Right renal cortex interstitium (tissue), 3 donors: ENCODE measurements at regions not wholly inside any gene's neighbourhood (a gene's known extent, or its start where the extent isn't known, plus 50 kb on each side); places are given as distances from the start of the nearest gene placed in this dataset.

Experiments used
- DNase-seq, 3 donors: peaks; one replicate each; pipeline ENCODE4 v3.0.0-alpha.2; 2013; ENCODE audit warnings: low read depth in 3 of 3, low spot score in 2 of 3

DNA sequence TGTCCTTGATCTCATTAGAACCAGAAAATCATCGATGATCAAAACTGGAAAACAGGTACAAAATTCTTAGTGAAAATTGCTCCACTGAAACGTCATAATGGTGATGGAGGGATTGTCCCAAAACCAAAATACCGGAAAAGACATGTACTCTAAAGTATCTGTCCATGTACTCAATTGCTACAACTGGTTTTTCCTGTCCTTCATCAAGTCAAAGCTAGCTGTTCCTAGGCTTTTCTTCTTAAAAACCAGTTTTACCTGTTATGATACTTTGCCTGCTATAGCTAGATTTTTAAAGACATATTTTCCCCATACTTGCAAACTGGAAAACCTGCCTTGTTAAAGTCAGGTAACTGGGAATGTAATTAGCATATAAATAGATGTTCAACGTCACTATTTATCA, 50.5 kb upstream of the LRRC1 start:
- DNase-seq, result no peak

DNA sequence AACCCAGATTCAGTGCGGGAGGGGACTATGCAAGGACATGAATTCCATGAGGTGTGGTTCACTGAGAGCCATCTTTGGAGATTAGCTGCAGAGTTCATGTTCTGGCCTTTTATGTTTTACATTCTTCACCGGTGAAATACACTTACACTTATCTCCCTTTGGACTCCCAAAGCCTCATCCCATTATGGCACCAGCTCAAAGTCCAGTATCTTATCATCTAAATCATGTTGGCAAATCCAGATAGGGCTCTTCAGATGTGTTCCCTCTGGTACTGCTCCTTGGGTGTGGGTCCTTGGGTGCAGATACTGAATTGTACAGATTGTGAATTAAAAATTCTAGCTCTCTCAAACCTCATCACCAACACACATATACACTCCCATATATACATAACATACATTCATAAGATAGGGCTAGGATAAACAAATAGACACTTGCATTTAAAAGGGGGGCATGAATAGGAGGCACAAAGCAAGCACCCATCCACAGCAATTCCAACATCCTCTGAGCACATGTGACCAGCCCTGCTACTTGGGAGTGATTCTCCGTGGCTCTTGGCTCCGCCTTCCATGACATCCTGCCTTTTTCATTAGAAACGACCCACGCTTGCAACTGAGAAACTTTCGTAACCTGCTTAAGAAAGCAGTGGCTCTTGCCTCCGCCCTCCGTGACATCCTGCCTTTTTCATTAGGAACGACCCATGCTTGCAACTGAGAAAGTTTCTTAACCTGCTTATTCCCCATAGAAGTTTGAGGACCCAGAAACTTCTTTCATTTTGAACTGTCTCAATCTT, 53.6 kb upstream of the LRRC1 start:
- no peak for DNase-seq

DNA sequence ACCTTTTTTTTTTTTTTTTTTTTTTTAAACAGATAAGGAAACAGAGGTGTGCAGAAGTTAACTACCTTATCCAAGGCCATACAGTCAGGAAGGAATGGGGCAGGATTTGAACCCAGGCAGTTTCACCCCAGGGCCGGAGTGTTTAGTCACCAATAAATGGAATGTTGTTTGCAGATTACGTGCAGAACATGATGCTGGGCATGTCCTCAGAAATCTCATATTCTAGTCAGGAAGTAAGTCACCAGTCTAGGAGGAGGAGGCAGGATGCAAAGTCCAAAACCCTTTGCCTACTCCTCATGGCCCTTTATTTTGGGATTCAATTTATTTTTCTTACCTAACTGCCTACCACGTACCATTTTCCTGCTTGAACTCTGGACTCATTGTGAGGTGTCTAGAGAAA, 57.1 kb upstream of the LRRC1 start:
- DNase-seq, result no peak

DNA sequence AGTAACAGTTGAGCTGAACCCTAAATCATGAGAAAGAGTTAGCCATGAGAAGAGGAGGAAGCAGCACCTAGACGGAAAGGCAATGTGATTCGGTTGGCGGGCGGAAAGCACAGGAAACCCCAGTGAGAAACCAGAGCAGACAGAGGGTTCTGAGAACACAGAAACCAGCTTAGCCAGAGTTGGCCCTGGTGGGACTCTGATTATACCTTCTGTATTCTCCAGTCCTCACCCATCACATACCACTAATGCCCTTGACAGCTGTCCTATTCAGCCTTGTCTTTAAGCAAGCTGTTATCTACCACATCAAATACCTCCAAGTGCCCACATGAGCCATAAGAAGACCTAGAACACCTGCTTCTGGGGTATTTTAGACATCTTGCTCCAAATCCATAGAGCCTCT, 58.9 kb upstream of the LRRC1 start:
- DNase-seq, result no peak

DNA sequence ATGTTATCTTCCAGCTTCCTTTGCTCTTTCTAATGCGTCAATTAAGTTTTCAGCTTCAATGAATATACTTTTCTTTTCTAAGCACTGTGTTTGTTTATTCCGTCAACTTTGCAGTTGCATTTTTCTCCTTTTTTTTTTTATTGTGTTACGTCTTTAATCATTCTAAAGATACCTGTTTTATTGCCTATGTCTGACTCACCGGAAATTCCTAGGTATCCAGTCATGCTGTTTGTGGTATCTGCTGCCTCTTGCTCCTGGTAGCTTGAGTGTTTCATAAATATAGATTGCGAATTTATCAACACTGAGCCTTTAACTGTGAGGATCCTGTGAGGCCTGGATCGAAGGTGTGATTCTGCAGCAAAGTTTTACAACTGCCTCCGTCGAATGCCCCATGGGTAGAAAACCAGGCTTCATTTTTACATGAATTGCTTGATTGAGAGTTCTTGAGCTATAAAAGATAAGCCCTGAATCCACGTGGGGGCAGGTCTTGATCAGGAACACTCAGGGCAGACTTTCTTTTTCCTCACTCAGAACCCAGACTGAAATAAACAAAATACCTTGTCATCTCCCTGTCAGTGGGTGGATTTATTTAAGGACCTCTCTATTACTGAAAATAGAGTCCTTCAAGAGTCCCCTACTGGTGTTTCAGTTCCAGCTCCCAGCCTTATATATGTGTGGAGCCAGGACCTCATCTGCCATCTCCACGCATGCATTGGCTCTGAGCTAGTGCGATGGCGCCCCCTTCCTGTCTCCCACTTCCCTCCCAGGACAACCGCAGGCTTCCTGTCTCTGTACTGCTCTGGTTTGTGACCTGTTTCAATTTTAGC, 60.1 kb upstream of the LRRC1 start:
- DNase-seq, result no peak

DNA sequence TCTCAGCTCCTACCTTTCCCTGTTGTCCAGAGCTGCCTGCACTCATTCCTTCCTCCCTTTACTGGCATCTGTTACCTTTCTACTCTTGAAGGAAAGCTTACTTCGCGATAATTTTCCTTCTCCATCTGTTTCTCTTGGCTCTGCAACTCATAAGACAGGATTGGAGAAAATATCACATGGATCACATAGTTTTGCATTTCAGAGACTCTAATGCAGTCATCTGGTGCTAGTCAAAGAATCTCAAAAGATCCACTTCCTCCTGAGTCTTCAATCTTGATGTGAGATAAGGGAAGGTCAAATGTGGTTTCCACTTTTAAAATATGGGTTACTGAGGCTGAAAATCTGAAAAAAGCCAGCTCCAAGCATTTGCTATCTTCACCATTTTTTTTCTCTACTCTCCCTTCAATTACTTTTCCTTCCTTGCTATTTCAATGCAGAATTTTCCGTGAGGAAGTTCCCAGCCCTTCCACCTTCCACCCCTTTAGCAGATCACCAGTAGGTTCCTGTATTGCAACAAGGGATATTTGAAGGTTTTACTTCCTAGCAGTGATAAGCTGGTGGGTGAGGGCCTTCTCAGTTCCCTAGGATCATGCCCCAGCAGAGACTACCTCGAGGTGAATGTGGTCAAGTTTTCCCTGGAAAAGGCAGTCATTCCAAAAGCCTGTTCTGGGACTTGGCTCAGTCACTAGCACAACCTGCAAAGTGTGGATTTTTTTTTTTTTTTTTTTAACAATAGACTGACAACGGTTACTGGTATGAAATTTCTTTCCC, 62.8 kb upstream of the LRRC1 start:
- no peak for DNase-seq

DNA sequence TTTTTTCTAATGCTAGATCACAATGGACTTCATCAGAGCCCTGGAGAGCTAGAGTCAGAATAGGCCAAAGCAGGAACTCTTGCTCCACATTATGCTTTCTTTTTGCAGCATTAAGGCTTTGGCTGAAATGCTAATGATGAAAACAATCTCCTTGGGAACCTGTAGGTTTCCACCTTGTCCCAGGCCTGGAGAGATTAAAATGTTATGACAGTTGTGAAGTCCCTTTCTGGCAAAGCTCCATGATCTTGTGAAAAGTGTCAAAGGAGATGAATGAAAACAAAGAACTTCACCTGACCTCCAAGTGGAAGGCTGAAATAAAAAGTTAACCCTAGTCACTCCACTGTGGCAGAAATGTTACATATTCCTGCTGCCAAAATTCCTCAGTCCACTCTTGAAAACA, 64.0 kb upstream of the LRRC1 start:
- no peak for DNase-seq

DNA sequence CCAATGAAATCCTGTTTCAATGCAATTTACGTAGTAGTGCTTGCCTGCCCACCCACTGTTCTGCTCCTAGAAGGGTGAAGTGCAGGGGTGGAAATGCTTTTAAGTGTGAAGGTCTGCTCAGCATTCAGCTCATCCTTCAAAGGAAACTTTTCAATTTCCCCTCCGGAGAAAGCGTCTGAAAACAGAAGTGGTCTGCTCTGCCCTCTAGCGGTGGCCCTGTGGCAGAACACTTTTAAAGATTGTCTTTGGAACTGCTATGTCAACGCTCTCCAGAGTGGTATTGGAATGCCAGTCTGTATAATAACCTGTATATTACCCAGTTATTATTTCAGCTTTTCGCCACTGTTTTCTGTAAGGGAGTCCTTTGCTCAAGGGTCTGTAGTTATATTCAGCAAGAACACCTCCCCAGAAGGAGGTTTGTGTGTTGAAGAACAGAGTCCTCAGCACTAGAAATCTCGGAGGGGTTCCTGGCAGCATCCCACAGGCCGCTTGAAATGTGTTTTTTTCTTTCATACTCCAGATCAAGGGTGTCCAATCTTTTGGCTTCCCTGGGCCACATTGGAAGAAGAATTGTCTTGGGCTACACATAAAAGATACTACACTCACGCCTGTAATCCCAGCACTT, 63.1 kb upstream of the KLHL31 start:
- DNase-seq, result no peak

DNA sequence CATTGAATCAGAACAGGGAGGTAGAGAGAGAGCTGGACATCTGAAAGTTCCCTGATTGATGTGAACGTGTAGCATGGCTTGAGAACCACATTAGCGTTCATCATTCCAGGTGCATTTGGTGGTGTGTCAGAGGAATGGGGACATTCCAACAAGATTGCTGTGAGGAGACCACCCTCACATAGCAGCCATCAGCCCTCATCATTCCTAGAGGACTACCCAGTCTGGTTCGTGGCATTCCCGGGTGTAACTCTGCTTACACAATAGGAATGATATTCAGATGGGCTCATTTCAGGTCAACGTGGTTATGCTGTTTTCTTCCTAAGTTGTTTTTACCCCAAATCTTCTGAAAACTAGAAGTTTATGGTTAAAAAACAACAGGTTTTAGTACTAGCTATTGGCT, 62.2 kb upstream of the KLHL31 start:
- DNase-seq, result no peak

DNA sequence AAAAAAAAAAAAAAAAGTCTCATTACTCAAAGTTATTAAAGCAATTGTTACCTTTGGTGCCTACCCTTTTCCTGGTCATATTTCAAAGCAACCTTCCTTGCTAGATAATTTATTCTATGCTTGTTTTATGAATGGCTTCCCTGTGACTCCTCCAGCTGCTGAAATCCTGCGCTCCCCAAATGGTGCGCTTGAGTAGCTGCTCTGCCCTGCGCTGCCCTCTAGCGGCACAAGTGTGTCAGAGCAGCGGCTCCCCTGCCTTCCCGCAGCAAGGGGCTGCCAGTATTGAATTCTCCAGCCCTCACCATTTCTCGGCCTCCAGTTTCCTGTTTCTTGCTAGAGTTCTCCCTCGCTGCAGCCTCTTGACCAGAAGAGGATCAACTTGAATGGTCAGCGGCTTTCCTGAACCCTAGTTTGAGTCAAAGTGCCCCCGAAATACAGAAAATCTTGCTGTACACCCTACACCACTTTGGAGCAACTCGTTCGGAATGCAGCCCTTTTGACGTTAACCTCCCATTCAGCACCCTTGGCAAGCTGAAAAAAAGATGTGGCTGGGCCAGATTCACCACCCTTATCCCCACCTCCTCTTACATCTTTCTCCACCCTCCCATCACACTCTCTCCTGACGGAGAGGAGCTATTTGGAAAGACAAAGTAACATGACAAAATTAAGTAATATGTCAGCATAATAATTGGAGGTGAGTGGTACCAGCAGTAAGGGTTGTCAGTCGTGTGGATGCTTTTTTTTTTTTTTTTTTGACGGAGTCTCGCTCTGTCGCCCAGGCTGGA, 60.4 kb upstream of the KLHL31 start:
- DNase-seq, result peak in 2 of 3 donors; percentile 37 to 58

DNA sequence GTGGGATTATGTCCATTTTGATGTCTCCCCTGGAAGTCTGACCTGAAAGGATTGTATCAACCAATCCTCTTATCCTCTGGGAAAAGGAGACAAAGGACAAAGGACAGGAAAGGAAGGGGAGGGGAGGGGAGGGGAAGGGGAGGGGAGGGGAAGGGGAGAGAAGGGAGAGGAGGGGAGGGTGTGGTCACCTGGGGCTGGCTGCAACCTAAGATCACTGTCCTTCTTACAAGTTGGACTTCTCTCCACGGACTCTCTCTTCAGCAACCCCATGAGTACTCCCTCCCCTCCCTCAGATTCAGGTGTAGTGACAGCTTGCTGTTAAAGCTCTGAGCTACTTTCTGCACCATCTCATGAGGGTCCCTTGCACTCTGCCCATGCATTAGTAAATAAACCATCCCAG, 58.9 kb upstream of the KLHL31 start:
- DNase-seq, result no peak

DNA sequence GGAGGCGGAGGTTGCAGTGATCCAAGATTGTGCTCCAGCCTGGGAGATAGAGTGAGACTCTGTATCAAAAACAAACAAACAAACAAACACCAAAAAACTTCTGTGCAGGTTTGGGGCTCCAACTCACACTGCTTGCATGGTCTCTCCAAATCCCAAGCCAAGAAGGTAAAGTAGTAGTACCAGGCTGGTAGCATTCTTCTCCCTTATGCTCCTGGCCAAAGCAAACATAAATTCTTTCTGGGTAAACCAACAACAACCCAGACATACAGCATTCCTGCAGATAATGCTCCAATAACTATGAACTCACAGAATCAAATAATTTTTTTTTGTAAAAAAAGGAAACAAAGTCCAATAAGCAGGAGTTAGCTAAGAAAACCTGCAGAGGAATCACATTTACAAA, 57.8 kb upstream of the KLHL31 start:
- no peak for DNase-seq

DNA sequence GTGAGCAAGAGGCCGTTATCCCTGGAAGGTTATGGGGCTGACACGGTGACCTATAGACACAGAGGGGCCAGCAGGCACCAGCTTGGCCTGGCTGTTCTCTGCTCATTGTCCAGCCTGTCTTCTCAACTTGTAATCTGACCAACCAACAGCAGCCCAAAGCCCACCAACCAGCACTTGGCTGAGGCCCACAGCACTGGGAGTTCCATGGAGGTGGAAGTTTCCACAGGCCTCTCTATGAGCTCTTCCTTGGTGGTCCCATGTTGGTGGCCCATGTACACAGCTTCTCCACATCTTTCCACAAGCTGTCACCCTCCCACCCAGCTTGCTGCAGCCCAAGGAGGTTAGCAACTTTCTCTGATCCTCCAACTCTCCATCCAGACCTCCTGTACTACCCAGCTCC, 56.2 kb upstream of the KLHL31 start:
- no peak for DNase-seq

DNA sequence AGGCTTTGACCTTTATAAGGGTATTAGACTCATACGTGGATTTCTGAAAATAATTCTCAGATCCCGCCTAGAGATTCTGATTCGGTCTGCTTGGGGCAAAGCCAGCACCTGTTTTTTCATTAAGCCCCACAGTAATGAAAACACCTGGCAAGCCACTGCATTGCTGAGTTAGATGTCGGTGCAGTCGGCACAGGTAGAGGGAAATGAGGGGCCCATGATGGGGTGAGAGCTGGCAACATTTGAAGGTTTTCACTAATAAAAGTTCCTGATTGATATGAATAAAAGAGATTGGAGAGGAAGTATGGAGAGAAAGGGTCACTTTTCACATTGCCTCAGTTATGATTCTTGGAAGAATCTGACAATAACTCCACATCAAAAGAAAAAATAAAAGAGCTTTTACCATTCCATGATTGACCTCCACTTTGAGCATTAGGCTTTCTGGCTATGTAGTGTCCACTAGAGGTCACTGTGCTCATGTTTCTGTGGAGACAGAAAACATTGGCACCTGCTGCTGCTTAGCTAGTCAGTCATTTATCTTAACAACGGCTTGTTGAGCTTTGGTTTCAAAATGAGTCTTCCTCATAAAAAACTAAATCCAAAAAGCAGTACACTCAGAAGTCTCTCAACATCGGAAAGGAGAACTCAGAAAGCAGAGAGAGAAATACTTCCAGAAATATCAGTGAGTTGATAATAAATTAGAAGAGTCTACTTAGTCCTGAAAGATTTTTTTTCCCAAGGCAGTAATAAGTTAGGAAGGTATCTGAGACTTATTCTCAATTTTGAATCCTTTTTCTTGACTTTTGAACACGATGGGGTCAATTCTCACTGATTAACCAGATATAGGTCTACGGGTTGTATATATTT, 53.3 kb upstream of the KLHL31 start:
- peak; percentile 38 to 53 (median 51) for DNase-seq

DNA sequence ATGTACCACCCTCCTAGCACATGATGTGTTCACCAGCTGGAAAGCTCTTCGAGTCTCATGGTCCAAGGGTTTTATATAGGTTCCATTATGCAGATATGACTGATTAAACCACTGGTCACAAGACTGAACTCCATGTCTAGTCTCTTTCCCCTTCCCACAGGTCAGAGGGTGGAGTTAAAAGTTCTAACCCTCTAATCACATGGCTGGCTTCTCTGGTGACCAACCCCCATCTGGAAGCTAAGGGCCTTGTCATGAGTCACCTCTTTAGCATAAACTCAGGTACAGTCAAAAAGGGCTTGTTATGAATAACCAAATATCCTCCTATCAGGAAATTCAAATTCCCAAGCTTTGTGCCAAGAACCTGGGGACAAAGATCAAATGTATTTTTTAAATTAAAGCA, 52.0 kb upstream of the KLHL31 start:
- DNase-seq, result no peak

DNA sequence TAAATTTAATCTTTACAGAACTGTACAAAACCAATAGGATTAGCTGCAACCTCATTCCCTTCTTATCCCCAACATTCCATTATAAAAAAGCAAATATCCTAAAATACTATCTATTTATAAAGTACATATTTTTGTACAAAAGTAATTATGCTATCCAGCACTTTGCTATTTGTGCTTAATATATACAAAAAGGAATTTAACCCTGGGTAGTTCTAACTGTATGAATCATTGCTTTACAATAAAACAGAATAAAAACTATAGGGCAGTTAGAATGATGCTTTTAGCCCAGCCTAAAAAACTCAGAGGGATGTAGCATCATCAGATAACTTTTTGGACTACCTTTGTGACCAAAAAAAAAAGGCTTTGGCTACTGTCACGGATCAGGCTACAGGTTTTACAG, 49.9 kb upstream of the KLHL31 start:
- DNase-seq, result no peak
